GM12878 (cell line): ENCODE measurements at regions not wholly inside any gene's neighbourhood (a gene's known extent, or its start where the extent isn't known, plus 50 kb on each side); places are given as distances from the start of the nearest gene placed in this dataset.

ENCODE experiments used
- ATAC-seq: fragments of 200-7000 bp; cut with Tn5 transposase; 3 replicates; pipeline ENCODE4 v1.9.1; 2020; ENCODE audit warnings: mild to moderate bottlenecking, moderate library complexity
- BruUV-seq: library from RNA; stranded (reverse); fragments of 400-500 nt; replicated peaks from 2 replicates; lab custom pipeline; 2021; lab: Mats Ljungman, UMichigan
- CTCF ChIA-PET: fragments of 300-600 bp; sonication (Branson Sonifier 250); formaldehyde crosslinking; extraction: SDS; loops from one replicate; lab custom pipeline; 2021; ENCODE audit warnings: inconsistent platforms; lab: Yijun Ruan, JAX
- POLR2A ChIA-PET: fragments of 350-600 bp; formaldehyde crosslinking; extraction: SDS; loops from one replicate; lab custom pipeline; 2021; ENCODE audit warnings: inconsistent platforms; lab: Charles Lee
- RAD21 ChIA-PET: fragments of 300-600 bp; sonication (Branson Sonifier 250); formaldehyde crosslinking; loops from one replicate; lab custom pipeline; 2023; ENCODE audit warnings: antibody characterized with exemption; ENCODE audit not compliant: unreplicated experiment; lab: Charles Lee
- SMC1A ChIA-PET: fragments of 300-600 bp; sonication (Branson Sonifier 250); formaldehyde crosslinking; loops from one replicate; lab custom pipeline; 2023; ENCODE audit not compliant: unreplicated experiment, uncharacterized antibody; lab: Charles Lee
- DNase-seq: peaks from one replicate; pipeline ENCODE4 v3.0.0-alpha.2; 2011; ENCODE audit warnings: low read depth, low spot score
- FAIRE-seq: peaks from 3 replicates; lab custom pipeline; 2011; peaks lifted over from hg19 to GRCh38; lab: Jason Lieb, UNC
- H2AFZ ChIP-seq: 2 replicates; pipeline ENCODE4 v1.6.0; 2011; ENCODE audit warnings: low read depth, low read length, control low read depth; ENCODE audit not compliant: control insufficient read depth
- H3K27ac ChIP-seq: 2 replicates; pipeline ENCODE4 v1.5.1; 2011; ENCODE audit warnings: control low read depth; ENCODE audit not compliant: control insufficient read depth, insufficient read depth
- H3K27me3 ChIP-seq, 2 experiments: replicated peaks in 1 of 2; 2 replicates each; pipeline versions ENCODE4 v1.6.0 to v1.6.1; 2011; ENCODE audit warnings: low read length in 1 of 2; ENCODE audit not compliant: control insufficient read depth in 2 of 2, insufficient read depth in 2 of 2
- H3K36me3 ChIP-seq, 2 experiments: 2 replicates each; pipeline ENCODE4 v1.5.1; 2011; ENCODE audit warnings: low read length in 1 of 2; ENCODE audit not compliant: control insufficient read depth in 2 of 2, insufficient read depth in 2 of 2
- H3K4me1 ChIP-seq: 2 replicates; pipeline ENCODE4 v1.6.1; 2011; ENCODE audit warnings: mild to moderate bottlenecking, low read length, moderate library complexity, mixed read lengths; ENCODE audit not compliant: control insufficient read depth, insufficient read depth
- H3K4me2 ChIP-seq: 2 replicates; pipeline ENCODE4 v1.6.0; 2011; ENCODE audit warnings: control low read depth; ENCODE audit not compliant: control insufficient read depth, insufficient read depth
- H3K4me3 ChIP-seq: fragments of 200-600 bp; sonication (generic); 2 replicates; pipeline ENCODE4 v1.5.1; 2016
- H3K79me2 ChIP-seq: 2 replicates; pipeline ENCODE4 v1.6.0; 2011; ENCODE audit warnings: low read length; ENCODE audit not compliant: control insufficient read depth, insufficient read depth
- H3K9ac ChIP-seq: 2 replicates; pipeline ENCODE4 v1.8.0; 2011; ENCODE audit warnings: low read length, control low read depth, mixed read lengths; ENCODE audit not compliant: control insufficient read depth, insufficient read depth
- H3K9me3 ChIP-seq: replicated peaks from 3 replicates; pipeline ENCODE4 v1.5.1; 2011; ENCODE audit warnings: mild to moderate bottlenecking, low read length; ENCODE audit not compliant: control insufficient read depth, insufficient read depth
- H4K20me1 ChIP-seq: 2 replicates; pipeline ENCODE4 v1.6.0; 2011; ENCODE audit not compliant: control insufficient read depth, insufficient read depth
- ATF2 ChIP-seq: IDR thresholded peaks from 2 replicates; pipeline ENCODE4 v1.6.1; 2012; ENCODE audit warnings: low read length, inconsistent platforms
- EGR1 ChIP-seq, 2 experiments: IDR thresholded peaks; 1 replicate in 1 of 2; 2 replicates in 1 of 2; pipeline ENCODE4 v1.6.1; 2011 to 2012; ENCODE audit warnings: low read depth in 2 of 2, low read length in 2 of 2, borderline replicate concordance in 1 of 2, mild to moderate bottlenecking in 1 of 2, moderate library complexity in 1 of 2
- EZH2 ChIP-seq: IDR thresholded peaks from 2 replicates; pipeline ENCODE4 v1.6.1; 2012; ENCODE audit warnings: low read depth, mild to moderate bottlenecking, control low read depth, inconsistent platforms, low read length, borderline replicate concordance; ENCODE audit not compliant: control insufficient read depth
- NR2C2 ChIP-seq: IDR thresholded peaks from 2 replicates; pipeline ENCODE4 v1.6.1; 2011; ENCODE audit warnings: borderline replicate concordance, low read depth; ENCODE audit not compliant: control insufficient read depth, insufficient read length
- PBX3 ChIP-seq: IDR thresholded peaks from 2 replicates; pipeline ENCODE4 v1.6.1; 2011; ENCODE audit warnings: mild to moderate bottlenecking, low read depth, low read length, moderate library complexity; ENCODE audit not compliant: insufficient replicate concordance
- POLR2AphosphoS5 ChIP-seq: IDR thresholded peaks from 2 replicates; pipeline ENCODE4 v1.6.1; 2011; ENCODE audit warnings: mild to moderate bottlenecking, low read length, inconsistent platforms
- RELA ChIP-seq: fragments of 450-650 bp; IDR thresholded peaks from 2 replicates; pipeline ENCODE4 v1.8.0; 2014; ENCODE audit warnings: borderline replicate concordance; ENCODE audit not compliant: partially characterized antibody
- SIX5 ChIP-seq: IDR thresholded peaks from 2 replicates; pipeline ENCODE4 v1.6.1; 2011; ENCODE audit warnings: mild to moderate bottlenecking, low read depth, low read length, moderate library complexity; ENCODE audit not compliant: severe bottlenecking
- SMAD1 ChIP-seq: fragments of 450-650 bp; IDR thresholded peaks from 2 replicates; pipeline ENCODE4 v1.6.1; 2018; ENCODE audit warnings: mild to moderate bottlenecking, low read depth; ENCODE audit not compliant: partially characterized antibody
- SMAD5 ChIP-seq: IDR thresholded peaks from 2 replicates; pipeline ENCODE4 v1.6.1; 2016; ENCODE audit warnings: antibody characterized with exemption, low read depth
- SPI1 ChIP-seq: IDR thresholded peaks from 2 replicates; pipeline ENCODE4 v1.6.1; 2011; ENCODE audit warnings: low read depth, mild to moderate bottlenecking, low read length, moderate library complexity, borderline replicate concordance; ENCODE audit not compliant: insufficient read depth
- YY1 ChIP-seq: IDR thresholded peaks from 2 replicates; pipeline ENCODE4 v1.6.1; 2011; ENCODE audit warnings: low read depth, mild to moderate bottlenecking, low read length
- WGBS: methylation state at CpG from one replicate; pipeline ENCODE4 v1.1.6; 2016; ENCODE audit warnings: low lambda C conversion rate; ENCODE audit not compliant: insufficient replicate concordance, insufficient coverage; ENCODE audit errors: missing lambda C conversion rate; 5-methylcytosine and 5-hydroxymethylcytosine counted together
- in situ Hi-C: fragments of 300-500 bp; cut with MboI; formaldehyde crosslinking; loops from 9 replicates; pipeline ENCODE4 v1.14.3; 2018; ENCODE audit warnings: mixed read lengths
- intact Hi-C: fragments of 100-400 bp; cut with micrococcal nuclease; formaldehyde crosslinking; loops from one replicate; pipeline ENCODE4 v1.14.2; 2022; ENCODE audit not compliant: unreplicated experiment
- TF ChIP-seq, protein P1 (sequence below): fragments of 450-650 bp; conservative IDR thresholded peaks from 2 replicates; pipeline ENCODE4 v1.6.1; 2017; ENCODE audit warnings: mild to moderate bottlenecking, moderate library complexity

DNA sequence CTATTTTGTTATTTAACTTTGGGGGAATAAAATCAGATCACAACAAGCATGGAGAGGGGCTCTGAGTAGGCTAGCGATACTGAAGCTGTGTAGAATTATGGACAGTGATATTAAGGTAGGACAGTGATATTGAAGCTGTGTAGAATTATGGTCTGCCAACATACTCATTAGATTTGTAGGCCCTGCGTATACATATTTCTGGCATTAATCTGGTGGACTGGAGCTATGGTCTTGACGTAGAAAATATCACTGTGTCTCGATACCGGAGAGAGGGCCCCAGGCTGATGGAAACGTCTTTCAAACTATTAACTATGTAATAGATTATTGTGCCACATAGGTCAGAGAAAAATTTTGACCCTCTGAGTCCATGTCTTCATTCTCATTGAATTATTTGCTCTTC is 511.4 kb downstream of the ADCYAP1 start:
- SMC1A ChIA-PET = no interaction called here
- Histone ChIP-seq H3K9ac (no peak overlapping the region), H3K27ac (no peak overlapping the region), H3K9me3 (no peaks in the 10 kb centered on the region), H3K4me2 (no peak overlapping the region), H3K27me3 (no peaks in the 10 kb centered on the region), H4K20me1 (no peaks in the 10 kb centered on the region), H3K4me1 (no peaks in the 10 kb centered on the region), H2AFZ (no peak overlapping the region), H3K79me2 (no peaks in the 10 kb centered on the region), H3K4me3 (no peak overlapping the region), H3K36me3 (no peaks in the 10 kb centered on the region)
- CTCF ChIA-PET = interaction anchor here (0.7 kb wide), 1 partner anchor 158 kb away, joined by 3 read pairs; no protein-coding TSS in a partner anchor
- no TSS peak for BruUV-seq
- no peak for DNase-seq
- intact Hi-C loops = no loop called here
- no peak for ATAC-seq
- WGBS = 54% methylated on average over 6 of the region's 6 CpGs
- no peak for FAIRE-seq
- TF ChIP-seq SPI1 = no peak
- TF ChIP-seq SMAD5 = no peak
- RAD21 ChIA-PET = no interaction called here
- POLR2A ChIA-PET = no interaction called here
- in situ Hi-C loops = no loop called here

GRCh38 chr18:1421502-1421901 is 516.8 kb downstream of the ADCYAP1 start:
- Histone ChIP-seq H3K4me1 (no peaks in the 10 kb centered on the region), H3K79me2 (no peaks in the 10 kb centered on the region), H3K27ac (no peak overlapping the region), H3K4me3 (no peak overlapping the region), H3K9me3 (no peaks in the 10 kb centered on the region), H4K20me1 (no peaks in the 10 kb centered on the region), H3K9ac (no peak overlapping the region), H3K4me2 (no peak overlapping the region), H3K36me3 (no peaks in the 10 kb centered on the region), H3K27me3 (no peaks in the 10 kb centered on the region), H2AFZ (no peak overlapping the region)
- ChIA-PET POLR2A (no interaction called here), RAD21 (no interaction called here), CTCF (no interaction called here), SMC1A (no interaction called here)
- intact Hi-C loops = no loop called here
- in situ Hi-C loops = no loop called here
- BruUV-seq = no TSS peak
- no peak for ATAC-seq
- WGBS = 6% methylated on average over 2 of the region's 2 CpGs
- no peak for FAIRE-seq
- no peak for DNase-seq
- TF ChIP-seq YY1 (no peak), POLR2AphosphoS5 (no peak), RELA (no peak), EGR1 (IDR thresholded peaks at IDR 0.05; ENCODE audit: borderline replicate concordance in 1 of 2, low read depth in 2 of 2, low read length in 2 of 2) (no peak), EZH2 (no peak), NR2C2 (no peak), ATF2 (no peak), SMAD1 (no peak), PBX3 (no peak), SIX5 (no peak)
- TF ChIP-seq, protein P1, sequence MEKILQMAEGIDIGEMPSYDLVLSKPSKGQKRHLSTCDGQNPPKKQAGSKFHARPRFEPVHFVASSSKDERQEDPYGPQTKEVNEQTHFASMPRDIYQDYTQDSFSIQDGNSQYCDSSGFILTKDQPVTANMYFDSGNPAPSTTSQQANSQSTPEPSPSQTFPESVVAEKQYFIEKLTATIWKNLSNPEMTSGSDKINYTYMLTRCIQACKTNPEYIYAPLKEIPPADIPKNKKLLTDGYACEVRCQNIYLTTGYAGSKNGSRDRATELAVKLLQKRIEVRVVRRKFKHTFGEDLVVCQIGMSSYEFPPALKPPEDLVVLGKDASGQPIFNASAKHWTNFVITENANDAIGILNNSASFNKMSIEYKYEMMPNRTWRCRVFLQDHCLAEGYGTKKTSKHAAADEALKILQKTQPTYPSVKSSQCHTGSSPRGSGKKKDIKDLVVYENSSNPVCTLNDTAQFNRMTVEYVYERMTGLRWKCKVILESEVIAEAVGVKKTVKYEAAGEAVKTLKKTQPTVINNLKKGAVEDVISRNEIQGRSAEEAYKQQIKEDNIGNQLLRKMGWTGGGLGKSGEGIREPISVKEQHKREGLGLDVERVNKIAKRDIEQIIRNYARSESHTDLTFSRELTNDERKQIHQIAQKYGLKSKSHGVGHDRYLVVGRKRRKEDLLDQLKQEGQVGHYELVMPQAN = no peak
